A172 (cell line): ENCODE measurements at regions not wholly inside any gene's neighbourhood (a gene's known extent, or its start where the extent isn't known, plus 50 kb on each side); places are given as distances from the start of the nearest gene placed in this dataset.
A peak's percentile ranks its signal among the peaks of the same experiment; 100 is the strongest.

Source experiments
- DNase-seq: peaks from one replicate; pipeline ENCODE4 v3.0.0-alpha.2; 2015; ENCODE audit warnings: low spot score

DNA sequence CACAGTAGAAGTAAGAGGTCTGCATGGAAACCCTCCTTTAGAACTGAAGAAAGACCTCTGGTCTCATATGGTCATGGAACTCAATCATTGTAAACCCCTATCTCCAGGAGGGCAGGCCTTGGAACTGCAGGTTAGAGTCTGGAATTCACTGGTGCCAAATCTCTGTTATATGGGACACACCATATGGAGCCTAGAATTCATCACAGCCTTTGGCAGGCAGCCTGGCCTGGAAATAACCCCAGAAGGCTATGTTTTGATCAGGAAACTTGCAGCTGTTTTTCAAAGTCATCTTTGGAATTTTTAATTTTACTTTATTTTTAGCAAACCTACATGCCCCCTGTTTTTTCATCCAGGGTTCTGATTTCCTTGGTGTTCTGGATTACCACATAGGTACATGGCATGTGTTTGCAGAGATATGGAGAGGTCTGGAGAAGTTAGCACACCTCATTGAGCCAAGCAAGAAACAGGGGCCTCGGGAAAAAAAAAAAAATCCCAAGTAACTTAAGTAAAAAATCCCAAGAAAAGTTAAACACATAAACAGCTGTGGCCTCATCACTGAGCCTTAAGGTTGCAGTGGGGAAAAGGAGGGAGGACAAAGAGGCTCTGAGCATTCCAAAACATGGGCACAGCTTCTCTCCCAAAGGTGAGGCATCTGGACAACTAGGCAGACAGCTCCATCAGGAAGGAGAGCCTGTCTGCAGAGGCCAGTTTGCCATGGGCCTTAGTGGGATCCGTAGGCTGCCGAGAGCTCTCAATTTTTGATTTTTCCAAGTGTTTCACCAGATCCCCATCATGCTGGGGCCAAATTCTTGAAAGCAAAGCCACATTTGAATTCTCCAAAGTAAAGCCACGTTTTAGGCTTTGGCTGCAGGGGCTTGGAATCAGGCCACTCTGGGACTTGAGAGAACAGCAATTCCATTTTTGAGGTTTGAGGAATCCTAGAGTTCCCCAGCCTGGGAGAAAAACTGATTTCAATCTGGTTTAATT is 339.6 kb upstream of the TBX3 start:
- no peak for DNase-seq

GRCh38 chr12:115020091-115020490 is 336.1 kb upstream of the TBX3 start:
- DNase-seq: no peak

GRCh38 chr12:115017346-115017745 is 333.4 kb upstream of the TBX3 start:
- no peak for DNase-seq

DNA sequence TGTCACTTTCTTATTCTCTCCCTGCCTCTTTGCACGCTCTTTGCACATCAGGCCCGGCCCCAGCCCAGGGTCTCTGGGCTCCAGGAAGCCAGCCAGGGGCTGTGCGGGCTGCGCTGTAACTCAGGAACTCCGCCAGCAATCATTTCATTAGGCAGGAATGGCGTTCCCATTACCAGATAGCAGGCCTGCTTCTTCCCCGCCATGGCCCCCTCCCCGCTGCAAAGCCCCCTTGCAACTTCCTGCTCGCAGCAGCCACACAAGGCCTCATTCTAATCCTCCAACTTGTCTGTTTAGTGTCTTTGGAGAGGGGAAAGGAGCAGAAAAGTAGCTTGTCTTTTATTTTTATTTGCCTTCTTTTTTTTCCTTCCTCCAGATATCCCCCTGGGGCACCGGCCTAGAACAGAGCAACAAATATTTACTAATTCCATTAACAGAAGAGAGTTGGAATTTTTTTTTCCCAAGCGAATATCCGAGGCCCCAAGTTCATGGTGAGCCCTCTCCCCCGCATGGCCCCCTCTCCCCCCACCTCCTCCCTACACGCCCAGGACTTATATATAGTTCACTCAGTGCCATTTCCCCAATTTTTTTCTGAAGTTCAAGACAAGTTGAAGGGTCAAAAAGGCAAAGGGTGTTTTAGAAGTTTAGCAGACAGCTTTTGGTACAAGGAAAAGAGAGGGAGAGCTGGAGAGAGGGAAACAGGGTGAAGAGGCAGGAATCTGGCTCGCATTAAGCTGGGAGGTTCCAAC is 329.4 kb upstream of the TBX3 start:
- no peak for DNase-seq

DNA sequence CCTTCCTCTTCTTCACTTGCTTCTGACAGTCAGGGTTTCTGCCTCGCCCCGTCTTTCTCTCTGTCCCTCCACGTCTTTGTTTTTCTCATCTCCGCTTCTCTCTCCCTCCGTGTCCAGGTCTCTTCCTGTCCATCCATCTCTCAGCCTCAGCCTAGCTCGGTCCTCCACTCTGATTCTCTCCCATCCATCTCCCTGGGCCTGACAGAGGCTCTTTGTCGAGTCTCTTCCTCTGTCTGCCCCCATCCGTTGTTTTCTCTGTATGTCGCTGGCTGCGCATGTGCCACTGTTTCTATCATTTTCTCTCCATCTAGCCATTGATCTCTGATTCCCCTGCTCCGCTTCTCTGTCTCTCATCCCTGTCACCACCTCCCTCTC is 328.9 kb upstream of the TBX3 start:
- no peak for DNase-seq

DNA sequence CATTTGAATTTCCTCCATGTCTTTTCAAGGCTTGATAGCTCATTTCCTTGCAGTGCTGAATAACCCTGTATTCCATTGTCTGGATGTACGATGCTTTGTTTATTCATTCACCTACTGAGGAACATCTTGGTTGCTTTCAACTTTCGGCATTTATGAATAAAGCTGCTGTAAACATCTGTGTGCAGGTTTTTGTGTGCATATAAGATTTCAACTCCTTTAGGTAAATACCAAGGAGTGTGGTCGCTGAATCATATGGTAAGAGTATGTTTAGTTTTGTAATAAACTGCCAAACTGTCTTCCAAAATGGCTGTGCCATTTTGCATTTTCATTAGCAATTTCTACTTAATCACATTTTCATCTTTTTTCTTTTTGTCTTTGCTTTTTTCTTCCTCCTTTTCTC is 327.7 kb upstream of the TBX3 start:
- DNase-seq: no peak

DNA sequence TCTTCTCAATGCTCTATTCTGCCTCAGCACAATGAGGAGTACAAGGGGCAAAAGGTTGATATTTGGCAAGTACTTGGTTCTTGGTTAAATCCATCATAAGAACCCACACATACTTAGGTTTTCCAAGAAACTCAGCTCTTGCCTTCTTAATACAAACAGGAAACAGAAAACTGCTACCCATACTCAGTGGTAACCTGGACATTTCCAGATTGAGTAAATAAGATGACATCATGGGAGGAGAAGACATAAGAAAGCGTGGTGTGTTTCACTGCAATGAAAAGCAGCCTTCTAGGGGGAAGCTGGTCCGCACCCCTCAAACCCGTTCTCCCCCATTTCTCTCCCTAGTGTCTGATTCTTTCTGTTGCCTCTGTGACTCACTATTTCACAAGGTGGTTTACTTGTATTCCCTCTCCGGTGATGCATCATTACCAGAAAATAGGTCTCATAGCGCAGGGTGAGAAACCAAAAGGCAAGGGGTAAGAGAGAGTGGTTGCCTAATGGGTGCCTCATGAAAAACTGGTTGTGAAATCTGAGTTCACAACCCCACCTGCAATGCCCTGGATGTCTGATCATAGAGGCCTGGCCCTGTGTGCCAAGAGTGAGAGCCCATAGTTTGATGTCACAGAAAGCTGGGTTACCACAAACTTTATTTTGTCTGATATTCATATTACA is 326.5 kb upstream of the TBX3 start:
- DNase-seq: no peak

DNA sequence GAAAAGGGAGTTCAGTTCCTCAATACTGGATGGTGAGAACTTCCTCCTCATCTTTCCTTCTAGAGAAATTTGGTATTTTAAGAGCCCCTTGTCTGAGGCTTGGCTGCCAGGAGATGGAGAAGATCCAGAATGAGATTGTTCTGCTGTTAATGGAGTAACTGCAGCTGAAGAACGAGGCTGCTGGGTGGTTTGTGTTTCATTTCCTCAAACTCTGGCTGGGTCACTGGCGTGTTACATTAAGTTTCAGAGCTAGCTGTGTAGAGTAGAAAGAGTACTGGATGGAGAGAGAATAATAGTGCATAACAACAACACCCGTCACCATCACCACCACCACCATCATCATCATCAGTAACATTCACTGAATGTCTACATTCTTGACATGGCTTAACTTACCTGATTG is 325.0 kb upstream of the TBX3 start:
- no peak for DNase-seq

DNA sequence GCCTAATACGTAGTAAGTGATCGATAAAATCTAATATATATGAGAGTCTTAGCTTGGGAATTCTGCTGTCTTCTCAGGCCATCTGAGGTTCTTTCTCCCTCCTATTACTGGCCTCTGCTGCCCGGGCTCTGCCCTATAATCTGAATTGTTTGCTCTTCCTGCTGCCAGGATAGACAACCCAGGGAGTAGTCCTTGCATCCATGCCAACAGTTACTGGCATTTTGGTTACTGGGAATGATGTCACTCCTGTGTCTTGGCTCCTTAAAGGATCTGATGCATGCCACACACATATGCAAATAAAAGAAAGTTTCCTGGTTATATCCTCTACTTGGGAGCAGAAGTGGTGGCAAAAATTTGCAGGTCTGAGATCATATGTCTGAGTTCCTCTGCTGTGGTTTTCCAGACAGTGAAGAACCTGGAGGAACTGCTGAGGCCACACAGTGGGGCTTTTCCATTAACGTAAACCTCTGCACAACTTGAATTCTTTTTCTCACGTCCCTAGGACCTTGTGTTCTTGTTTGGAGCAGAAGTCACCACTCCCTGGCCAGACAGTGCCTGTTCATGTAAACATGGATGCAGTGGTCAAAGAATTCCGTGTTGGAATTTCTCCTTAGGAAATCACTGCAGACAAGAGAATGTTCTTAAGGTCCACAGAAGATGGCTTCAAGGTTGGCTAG is 320.6 kb upstream of the TBX3 start:
- DNase-seq: peak; percentile 35

- DNase-seq: no peak
Observed at GRCh38 chr12:115002434-115002833, 318.5 kb upstream of the TBX3 start.

GRCh38 chr12:115001571-115002180 is 317.7 kb upstream of the TBX3 start:
- no peak for DNase-seq

DNA sequence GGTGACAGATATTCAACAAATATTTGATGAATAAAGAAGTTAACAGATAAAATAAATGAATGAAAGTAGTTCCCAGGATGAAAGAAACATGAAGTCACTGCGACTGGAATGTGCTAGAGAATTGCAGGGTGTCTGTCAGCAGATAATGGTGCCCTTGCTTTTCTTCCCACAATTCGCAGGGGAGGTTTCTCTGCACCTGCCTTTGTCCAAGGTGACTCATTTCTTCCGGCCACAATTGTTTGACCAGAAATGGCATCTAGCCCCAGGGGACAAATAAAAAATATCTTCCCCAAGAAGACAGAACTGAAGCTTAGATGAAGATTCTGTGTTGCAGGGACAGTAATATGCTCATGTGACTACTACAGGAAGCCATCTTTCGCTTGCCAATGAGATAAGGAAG is 316.1 kb upstream of the TBX3 start:
- DNase-seq: peak; percentile 95

DNA sequence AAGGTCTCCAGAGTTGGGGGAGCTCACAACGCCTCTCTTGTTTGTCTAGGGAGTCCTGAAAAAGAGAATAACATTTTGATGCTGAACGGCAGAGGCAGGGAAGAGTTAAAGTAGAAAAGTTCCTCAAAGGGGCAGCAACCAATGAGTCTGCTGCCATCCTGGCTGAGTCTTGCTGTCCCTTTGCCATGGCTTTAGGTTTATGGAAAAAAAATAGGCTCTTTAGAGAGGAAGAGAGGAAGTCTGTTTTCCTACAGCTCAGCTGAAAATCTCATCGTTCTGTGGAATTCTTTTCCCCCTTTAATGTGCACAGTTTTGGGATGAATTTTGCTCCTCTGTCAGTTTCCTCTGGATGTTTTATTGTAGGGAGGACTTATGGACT is 314.8 kb upstream of the TBX3 start:
- no peak for DNase-seq

DNA sequence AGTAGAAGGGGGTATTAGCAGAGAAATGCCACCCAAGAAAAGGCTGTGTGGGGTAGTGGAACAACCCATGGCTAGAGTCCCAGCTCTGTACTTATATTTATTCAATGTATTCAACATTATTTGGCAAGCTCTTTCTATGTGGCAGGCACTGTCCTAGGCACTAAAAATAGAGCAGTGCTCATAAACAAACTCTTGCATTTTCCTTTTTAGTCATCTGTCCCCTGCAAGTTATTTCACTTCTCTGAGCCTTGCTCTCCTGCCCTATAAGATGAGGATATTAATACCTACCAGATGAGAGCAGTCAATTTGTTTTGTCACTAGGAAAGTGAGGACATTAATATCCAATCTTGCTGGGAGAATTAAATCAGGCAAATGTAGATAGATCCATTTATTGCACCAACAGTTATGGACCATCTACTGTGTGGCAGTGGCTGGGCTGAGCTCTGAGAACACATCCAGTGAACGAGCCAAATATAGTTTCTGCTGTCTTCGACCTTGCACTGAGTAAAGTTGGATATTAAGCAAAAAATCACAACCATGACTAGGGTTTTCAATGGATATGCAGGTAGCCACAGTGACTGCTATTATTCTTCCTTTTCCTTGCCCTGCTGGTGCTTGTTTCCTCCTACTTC is 314.3 kb upstream of the TBX3 start:
- DNase-seq: no peak

DNA sequence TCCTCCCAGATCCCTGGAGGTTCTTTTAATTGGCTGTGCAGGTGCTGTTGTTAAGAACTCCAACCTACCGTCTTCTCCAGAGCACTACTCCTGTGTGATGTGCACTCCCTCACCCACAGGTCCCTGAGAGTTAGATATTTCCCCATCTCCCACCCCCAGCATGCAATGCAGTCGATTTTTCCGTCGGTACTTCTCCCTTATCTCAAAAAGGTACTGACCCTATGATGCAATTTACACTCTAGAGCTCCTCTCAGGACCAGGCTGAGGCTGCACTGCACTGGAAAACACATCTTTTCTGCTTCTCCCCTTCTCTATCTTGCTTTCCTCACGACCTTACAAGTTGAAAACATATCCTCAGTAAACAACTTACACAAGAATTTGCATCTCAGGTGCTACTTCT is 312.4 kb upstream of the TBX3 start:
- no peak for DNase-seq

GRCh38 chr12:114995891-114996290 is 311.9 kb upstream of the TBX3 start:
- DNase-seq: no peak

GRCh38 chr12:114993165-114993564 is 309.2 kb upstream of the TBX3 start:
- DNase-seq: no peak

- no peak for DNase-seq
Observed at GRCh38 chr12:114992443-114992842, 308.5 kb upstream of the TBX3 start.

DNA sequence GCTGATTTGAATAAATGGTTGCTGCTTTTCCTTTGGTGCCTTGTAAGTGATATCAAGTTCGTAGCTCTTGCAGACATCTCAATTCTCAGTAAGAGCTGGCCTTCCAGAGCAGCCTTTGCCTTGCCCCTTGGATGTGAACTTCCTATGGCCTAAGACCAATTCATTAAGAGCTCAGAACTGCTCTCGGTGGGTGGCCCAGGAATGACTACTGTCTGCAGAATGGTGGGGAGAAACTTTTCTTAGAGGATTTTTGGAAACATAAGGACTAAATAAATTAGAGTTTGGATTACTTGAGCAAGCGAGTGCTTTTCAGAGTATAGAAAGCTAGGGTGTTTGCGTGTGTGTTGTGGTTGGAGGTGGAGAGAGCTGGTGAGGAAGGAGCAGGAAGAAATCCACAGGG is 306.4 kb upstream of the TBX3 start:
- no peak for DNase-seq

- DNase-seq: no peak
Observed at GRCh38 chr12:114986849-114987248, 302.9 kb upstream of the TBX3 start.

GRCh38 chr12:114986178-114986714 is 302.3 kb upstream of the TBX3 start:
- no peak for DNase-seq
